ENCODE measurements at regions not wholly inside any gene's neighbourhood (a gene's known extent, or its start where the extent isn't known, plus 50 kb on each side); places are given as distances from the start of the nearest gene placed in this dataset.

DNA sequence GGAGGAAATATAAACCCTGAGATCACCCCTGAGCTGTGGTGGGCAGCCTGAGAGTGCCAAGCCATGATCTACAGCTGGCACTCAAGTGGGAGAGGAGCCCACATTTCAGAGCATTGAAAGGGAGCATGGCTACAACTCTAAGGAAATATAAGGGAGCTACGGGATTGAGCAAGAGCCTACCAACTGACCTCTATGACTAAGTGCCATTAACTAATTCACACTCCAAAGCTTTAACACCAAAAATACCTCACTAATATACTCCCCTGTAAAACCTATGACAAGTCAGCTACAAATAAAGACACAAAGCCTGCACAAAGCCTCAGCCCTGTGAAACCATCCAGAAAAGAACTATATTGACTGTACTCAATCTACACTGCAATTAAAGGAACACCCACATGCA is 286.8 kb upstream of the RPS23 start:
- TF ChIP-seq, protein P1, sequence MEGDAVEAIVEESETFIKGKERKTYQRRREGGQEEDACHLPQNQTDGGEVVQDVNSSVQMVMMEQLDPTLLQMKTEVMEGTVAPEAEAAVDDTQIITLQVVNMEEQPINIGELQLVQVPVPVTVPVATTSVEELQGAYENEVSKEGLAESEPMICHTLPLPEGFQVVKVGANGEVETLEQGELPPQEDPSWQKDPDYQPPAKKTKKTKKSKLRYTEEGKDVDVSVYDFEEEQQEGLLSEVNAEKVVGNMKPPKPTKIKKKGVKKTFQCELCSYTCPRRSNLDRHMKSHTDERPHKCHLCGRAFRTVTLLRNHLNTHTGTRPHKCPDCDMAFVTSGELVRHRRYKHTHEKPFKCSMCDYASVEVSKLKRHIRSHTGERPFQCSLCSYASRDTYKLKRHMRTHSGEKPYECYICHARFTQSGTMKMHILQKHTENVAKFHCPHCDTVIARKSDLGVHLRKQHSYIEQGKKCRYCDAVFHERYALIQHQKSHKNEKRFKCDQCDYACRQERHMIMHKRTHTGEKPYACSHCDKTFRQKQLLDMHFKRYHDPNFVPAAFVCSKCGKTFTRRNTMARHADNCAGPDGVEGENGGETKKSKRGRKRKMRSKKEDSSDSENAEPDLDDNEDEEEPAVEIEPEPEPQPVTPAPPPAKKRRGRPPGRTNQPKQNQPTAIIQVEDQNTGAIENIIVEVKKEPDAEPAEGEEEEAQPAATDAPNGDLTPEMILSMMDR (IDR thresholded peaks at IDR 0.05; ENCODE audit: insufficient read depth, low read depth, low read length) = no peak
- DNase-seq (ENCODE audit: low read depth) = no peak
- no peak overlapping the region for H3K4me3 ChIP-seq (ENCODE audit: low read depth, low read length)

DNA sequence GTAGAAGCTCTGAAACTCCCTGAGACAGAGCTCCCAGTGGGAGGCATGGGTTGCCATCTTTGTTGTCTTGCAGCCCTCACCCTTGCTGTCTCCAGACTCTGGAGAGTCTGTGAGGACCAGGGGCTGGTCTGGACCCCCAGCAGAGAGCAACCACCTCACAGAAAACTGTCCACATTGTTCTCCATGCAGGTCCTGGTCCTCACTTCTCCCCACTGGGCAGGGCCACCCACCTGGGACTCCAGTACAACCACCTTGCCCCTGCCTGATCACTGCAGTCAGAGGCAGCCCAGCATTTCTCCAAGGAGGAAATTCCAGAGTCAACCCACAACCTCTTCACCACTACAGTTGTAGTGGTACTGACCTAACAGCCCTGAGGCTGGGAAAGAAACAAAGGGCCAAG is 285.6 kb upstream of the RPS23 start:
- no peak for DNase-seq (ENCODE audit: low read depth)
- no peak overlapping the region for H3K4me3 ChIP-seq (ENCODE audit: low read depth, low read length)
- TF ChIP-seq, protein P1 (IDR thresholded peaks at IDR 0.05; ENCODE audit: insufficient read depth, low read depth, low read length) = no peak

DNA sequence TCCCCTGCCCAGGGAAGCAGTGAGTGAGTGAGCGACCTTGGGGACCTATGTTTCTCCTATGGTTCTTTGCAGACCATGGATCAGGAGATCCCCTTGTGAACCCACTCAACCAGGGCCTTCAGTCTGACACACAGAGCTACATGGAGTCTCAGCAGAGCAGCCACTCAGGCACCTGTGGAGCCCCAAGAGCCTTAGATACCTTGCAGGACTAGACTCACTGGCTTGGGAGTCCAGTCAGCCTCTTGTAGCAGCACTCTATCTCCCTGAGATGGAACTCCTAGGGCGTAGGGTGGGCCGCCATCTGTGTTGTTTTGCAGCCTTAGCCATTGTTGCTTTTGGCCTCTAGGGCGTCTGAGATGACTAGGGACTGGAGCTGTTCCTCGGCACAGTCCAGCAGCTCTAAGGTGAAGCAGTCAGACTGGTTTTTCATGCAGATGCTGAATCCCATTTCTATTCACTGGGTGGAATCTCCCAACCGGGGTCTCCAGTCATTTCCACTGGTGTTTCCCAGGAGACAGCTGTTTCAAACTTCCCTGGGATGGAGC is 284.6 kb upstream of the RPS23 start:
- H3K4me3 ChIP-seq (ENCODE audit: low read depth, low read length) = no peak overlapping the region
- TF ChIP-seq, protein P1 (IDR thresholded peaks at IDR 0.05; ENCODE audit: insufficient read depth, low read depth, low read length) = no peak

DNA sequence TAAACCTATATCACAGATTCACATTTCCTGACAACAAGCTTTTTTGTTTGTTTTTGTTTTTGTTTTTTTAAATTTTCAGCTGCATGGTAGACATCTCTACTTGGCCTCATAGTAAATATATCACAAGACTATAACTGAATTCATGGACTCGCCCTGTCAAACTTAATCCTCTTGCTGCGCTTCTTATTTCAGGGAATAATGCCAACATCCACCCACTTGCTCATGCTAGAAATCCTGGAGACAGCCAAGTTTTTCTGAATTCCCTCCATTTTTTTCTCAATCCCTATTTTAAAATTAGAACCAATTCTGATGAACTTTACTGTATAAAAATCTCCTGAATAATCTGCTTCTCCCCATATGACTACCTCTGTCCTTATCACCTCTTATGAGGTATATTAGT is 283.6 kb upstream of the RPS23 start:
- TF ChIP-seq, protein P1 (IDR thresholded peaks at IDR 0.05; ENCODE audit: insufficient read depth, low read depth, low read length) = no peak
- no peak overlapping the region for H3K4me3 ChIP-seq (ENCODE audit: low read depth, low read length)
- DNase-seq (ENCODE audit: low read depth) = no peak

More for the DNA sequence above, 284.6 kb upstream of the RPS23 start:
- no peak for DNase-seq (ENCODE audit: low read depth)

DNA sequence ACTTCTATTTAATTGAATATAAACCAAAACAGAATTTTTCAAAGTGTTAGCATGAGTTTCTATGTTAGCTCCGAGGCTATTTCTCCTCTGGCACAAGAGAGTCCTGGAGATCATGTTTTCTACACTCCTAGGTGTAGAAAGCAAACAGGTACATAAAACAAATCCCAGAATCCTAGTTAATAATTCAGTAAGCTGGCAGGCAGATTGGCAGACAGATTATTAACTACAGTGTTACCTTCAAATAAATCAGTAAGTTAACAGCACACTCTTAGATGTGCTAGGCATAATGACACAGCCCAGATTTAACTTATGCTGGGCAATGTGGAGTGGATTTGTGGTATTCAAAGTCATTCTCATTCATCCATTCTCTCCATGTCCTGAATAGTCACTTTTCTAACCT is 282.8 kb upstream of the RPS23 start:
- DNase-seq (ENCODE audit: low read depth) = no peak
- TF ChIP-seq, protein P1 (IDR thresholded peaks at IDR 0.05; ENCODE audit: insufficient read depth, low read depth, low read length) = no peak
- no peak overlapping the region for H3K4me3 ChIP-seq (ENCODE audit: low read depth, low read length)

DNA sequence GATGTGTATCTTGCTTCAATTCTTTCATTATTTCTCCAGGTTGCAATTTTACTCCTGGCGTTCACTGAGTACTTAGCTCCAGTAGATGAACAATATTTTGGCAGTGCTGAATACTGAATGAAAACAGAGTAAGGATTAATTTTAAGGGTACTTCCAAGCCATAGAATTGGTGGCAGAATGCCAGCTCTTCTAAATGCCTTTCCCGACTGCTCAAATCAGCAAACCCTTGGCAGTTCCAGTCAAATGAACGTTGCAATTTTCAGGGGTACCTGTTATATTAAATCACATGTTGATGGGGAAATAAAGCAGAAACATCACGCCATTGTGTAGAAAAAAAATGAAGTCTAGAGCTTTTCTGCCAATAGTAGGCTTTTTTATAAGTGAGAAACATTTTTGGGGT is 282.4 kb upstream of the RPS23 start:
- TF ChIP-seq, protein P1 (IDR thresholded peaks at IDR 0.05; ENCODE audit: insufficient read depth, low read depth, low read length) = no peak
- no peak for DNase-seq (ENCODE audit: low read depth)
- no peak overlapping the region for H3K4me3 ChIP-seq (ENCODE audit: low read depth, low read length)

DNA sequence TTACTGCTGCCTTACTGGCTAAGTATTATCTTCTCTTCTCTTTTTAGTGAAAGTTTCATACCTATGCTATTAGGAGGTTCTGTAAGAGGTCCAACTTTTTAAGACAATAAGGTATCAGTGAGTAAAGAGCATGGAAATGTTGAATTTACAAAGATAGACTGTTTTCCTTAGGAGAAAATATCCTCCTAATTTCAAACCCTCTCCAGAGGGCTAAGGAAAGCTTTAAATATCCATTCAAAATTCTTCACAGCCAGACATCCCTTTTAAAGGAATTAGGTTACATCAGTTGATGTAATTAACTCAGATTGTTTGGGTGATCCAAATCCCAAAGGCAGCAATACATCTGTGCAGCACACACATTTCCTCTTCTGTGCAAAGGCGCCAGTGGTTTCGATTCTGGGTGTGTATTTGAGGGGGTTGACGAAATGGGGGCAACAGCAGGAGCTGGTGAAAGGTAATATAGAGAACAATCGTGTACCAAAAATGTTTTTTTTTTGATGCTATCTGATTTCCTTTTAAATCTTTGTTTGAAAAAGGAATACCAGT is 273.8 kb upstream of the RPS23 start:
- DNase-seq (ENCODE audit: low read depth) = peak; percentile 14
- H3K4me3 ChIP-seq (ENCODE audit: low read depth, low read length) = no peak overlapping the region
- TF ChIP-seq, protein P1 (IDR thresholded peaks at IDR 0.05; ENCODE audit: insufficient read depth, low read depth, low read length) = no peak
